Parathyroid adenoma (tissue), 2 donors: ENCODE measurements at regions not wholly inside any gene's neighbourhood (a gene's known extent, or its start where the extent isn't known, plus 50 kb on each side); places are given as distances from the start of the nearest gene placed in this dataset.
A peak's percentile ranks its signal among the peaks of the same experiment; 100 is the strongest.

Source experiments
- H2AFZ ChIP-seq: fragments of 300-600 bp; sonication (generic); one replicate; pipeline ENCODE4 v1.7.0; 2017; ENCODE audit warnings: antibody characterized with exemption, mild to moderate bottlenecking
- H3K27ac ChIP-seq: fragments of 300-600 bp; sonication (generic); one replicate; pipeline ENCODE4 v1.7.0; 2017
- H3K27me3 ChIP-seq: fragments of 300-600 bp; sonication (generic); one replicate; pipeline ENCODE4 v1.7.0; 2017; ENCODE audit warnings: low read length; ENCODE audit not compliant: control insufficient read depth, insufficient read depth
- H3K36me3 ChIP-seq: fragments of 300-600 bp; sonication (generic); one replicate; pipeline ENCODE4 v1.7.0; 2017; ENCODE audit warnings: low read length; ENCODE audit not compliant: control insufficient read depth, insufficient read depth
- H3K4me1 ChIP-seq: fragments of 300-600 bp; sonication (generic); one replicate; pipeline ENCODE4 v1.7.0; 2017; ENCODE audit warnings: control low read depth
- H3K4me2 ChIP-seq: fragments of 300-600 bp; sonication (generic); one replicate; pipeline ENCODE4 v1.7.0; 2017; ENCODE audit warnings: low read length
- H3K4me3 ChIP-seq: fragments of 300-600 bp; sonication (generic); one replicate; pipeline ENCODE4 v1.7.0; 2017; ENCODE audit warnings: low read depth, low read length
- H3K79me2 ChIP-seq: fragments of 300-600 bp; sonication (generic); one replicate; pipeline ENCODE4 v1.7.0; 2017; ENCODE audit warnings: control low read depth
- H3K9ac ChIP-seq: fragments of 300-600 bp; sonication (generic); one replicate; pipeline ENCODE4 v1.7.0; 2017; ENCODE audit warnings: mild to moderate bottlenecking
- H3K9me3 ChIP-seq: fragments of 300-600 bp; sonication (generic); one replicate; pipeline ENCODE4 v1.7.0; 2017; ENCODE audit warnings: low read length; ENCODE audit not compliant: control insufficient read depth
- CTCF ChIP-seq: fragments of 300-600 bp; sonication (generic); IDR thresholded peaks from one replicate; pipeline ENCODE4 v1.7.0; 2017; ENCODE audit warnings: antibody characterized with exemption, mild to moderate bottlenecking
- donor health status: primary hyperparathyroidism.

GRCh38 chr4:111717921-111718320 lies 427.3 kb upstream of the FAM241A start:
- Histone ChIP-seq H3K79me2 (no peaks in the 10 kb centered on the region), H3K36me3 (no peaks in the 10 kb centered on the region), H2AFZ (no peak overlapping the region), H3K4me2 (no peak overlapping the region), H3K27me3 (no peaks in the 10 kb centered on the region), H3K4me1 (no peaks in the 10 kb centered on the region), H3K9ac (no peak overlapping the region), H3K4me3 (no peak overlapping the region), H3K27ac (peak overlapping the region; percentile 1), H3K9me3 (no peaks in the 10 kb centered on the region)
- TF ChIP-seq CTCF = no peak

- no peak overlapping the region for H2AFZ ChIP-seq
- no peak overlapping the region for H3K4me2 ChIP-seq
- no peak for TF ChIP-seq CTCF
- no peak overlapping the region for H3K27ac ChIP-seq
- H3K9ac ChIP-seq = no peak overlapping the region
- no peaks in the 10 kb centered on the region for H3K36me3 ChIP-seq
- H3K27me3 ChIP-seq = no peaks in the 10 kb centered on the region
- H3K9me3 ChIP-seq = no peaks in the 10 kb centered on the region
- H3K4me3 ChIP-seq = no peak overlapping the region
- no peaks in the 10 kb centered on the region for H3K79me2 ChIP-seq
- no peaks in the 10 kb centered on the region for H3K4me1 ChIP-seq
These were observed 426.3 kb upstream of the FAM241A start for GRCh38 chr4:111718763-111719559.

GRCh38 chr4:111720866-111721265 lies 424.4 kb upstream of the FAM241A start:
- no peaks in the 10 kb centered on the region for H3K9me3 ChIP-seq
- H3K27ac ChIP-seq = no peak overlapping the region
- H3K27me3 ChIP-seq = no peaks in the 10 kb centered on the region
- H3K4me3 ChIP-seq = no peak overlapping the region
- no peak overlapping the region for H3K4me2 ChIP-seq
- H2AFZ ChIP-seq = no peak overlapping the region
- no peaks in the 10 kb centered on the region for H3K36me3 ChIP-seq
- TF ChIP-seq CTCF = no peak
- no peak overlapping the region for H3K9ac ChIP-seq
- H3K79me2 ChIP-seq = no peaks in the 10 kb centered on the region
- no peaks in the 10 kb centered on the region for H3K4me1 ChIP-seq

GRCh38 chr4:111722213-111722720 lies 423.0 kb upstream of the FAM241A start:
- H3K79me2 ChIP-seq = no peaks in the 10 kb centered on the region
- no peaks in the 10 kb centered on the region for H3K9me3 ChIP-seq
- H3K27me3 ChIP-seq = no peaks in the 10 kb centered on the region

More at GRCh38 chr4:111722213-111722720, 423.0 kb upstream of the FAM241A start:
- no peaks in the 10 kb centered on the region for H3K36me3 ChIP-seq
- no peaks in the 10 kb centered on the region for H3K4me1 ChIP-seq
- no peak for TF ChIP-seq CTCF
- H3K27ac ChIP-seq = no peak overlapping the region
- H3K9ac ChIP-seq = no peak overlapping the region
- no peak overlapping the region for H2AFZ ChIP-seq
- no peak overlapping the region for H3K4me3 ChIP-seq
- no peak overlapping the region for H3K4me2 ChIP-seq
